ENCODE measurements at regions not wholly inside any gene's neighbourhood (a gene's known extent, or its start where the extent isn't known, plus 50 kb on each side); places are given as distances from the start of the nearest gene placed in this dataset.
"Not testable (repeated sequence)": the region's sequence is repeated elsewhere in the genome, so short reads cannot be mapped to it uniquely, and the experiment has no call there.

DNA sequence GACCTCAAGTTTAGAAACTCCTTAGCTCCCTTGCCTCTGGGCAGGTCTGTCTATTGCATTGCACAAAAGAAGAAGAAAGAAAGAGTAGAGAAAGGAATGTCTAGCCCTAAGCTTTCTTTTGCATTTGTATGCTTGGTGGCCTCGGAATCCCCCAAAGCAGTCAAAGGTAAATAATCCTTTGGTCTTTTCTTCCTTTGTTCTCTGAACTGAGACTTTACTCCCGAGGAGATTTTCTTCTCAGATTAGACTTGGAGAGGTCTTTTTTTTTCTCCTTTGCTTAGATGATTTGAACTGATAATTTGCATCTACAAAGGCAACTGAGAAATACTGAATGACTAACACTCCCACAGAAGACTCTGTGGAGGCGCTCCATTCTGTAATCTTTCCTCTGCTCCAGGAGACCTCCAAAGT, 93.2 kb downstream of the AKR1D1 start:
- DNase-seq: no peak

DNA sequence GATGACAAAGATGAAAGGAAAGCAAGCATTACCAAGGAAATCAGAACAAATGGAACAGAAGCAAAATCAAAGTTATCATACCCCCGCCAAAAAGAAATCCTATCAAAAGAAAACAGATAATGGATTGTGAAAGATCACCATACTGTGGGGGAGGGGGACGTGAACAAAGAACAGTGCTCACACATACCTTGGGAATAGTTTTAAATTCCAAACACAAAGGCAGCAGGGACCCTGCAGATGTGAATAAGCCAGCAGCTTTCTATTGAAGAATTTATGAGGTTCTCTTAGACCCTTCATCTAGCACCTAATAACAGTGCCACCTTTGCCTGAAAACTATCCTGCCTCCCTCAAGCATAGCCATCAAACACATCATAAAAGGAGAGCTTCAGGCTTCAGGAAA, 94.0 kb downstream of the AKR1D1 start:
- DNase-seq: no peak

DNA sequence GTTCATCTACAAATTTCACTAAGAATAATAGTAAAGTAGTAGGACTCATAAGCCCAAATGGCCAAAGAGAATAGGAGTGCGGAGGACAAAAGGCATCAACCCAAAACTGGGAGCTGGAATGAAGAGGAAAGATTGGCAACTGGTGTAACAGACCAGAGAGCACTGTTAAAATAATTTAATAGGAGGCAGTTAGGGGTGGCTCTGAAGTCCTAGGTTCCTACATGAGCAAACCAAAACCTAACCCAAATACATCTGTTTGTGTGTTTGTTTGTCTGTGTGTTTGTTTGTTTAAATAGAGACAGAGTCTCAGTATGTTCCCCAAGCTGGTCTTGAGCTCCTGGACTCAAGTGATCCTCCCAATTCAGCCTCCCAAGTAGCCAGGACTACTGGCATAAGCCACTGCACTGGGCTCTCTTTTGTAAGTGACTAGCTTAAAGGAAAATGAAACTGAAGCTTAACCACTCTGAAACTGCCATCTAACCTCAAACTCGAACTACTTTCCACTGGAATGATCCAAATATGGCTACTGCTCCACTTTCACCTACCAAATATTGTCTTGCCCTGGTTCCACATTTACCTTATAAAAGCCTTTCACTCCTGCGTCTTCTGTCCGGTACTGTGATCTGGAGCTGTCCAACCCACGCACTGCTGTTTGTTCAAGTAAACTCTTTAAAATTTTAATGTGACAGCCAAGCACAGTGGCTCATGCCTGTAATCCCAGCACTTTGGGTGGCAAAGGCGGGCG, 94.9 kb downstream of the AKR1D1 start:
- no peak for DNase-seq

DNA sequence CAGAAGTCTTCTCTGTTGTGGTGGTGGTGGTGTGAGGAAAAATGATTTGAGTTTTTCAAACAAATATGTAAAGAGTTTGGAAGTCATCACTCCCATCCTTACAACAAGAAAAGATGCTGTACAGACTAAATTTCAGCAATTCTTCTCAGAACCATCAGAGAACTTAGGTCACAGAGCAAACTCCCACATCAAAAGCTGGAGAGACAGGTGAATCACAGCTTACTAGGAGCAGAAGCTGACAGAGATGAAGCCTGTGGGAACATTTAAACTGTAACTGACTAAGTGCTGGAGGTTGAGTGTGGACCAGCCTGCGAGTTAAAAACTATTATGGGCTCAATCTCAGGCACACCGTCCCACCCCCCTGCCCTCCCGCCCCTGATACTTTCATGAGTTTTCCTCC, 97.3 kb downstream of the AKR1D1 start:
- DNase-seq: no peak

DNA sequence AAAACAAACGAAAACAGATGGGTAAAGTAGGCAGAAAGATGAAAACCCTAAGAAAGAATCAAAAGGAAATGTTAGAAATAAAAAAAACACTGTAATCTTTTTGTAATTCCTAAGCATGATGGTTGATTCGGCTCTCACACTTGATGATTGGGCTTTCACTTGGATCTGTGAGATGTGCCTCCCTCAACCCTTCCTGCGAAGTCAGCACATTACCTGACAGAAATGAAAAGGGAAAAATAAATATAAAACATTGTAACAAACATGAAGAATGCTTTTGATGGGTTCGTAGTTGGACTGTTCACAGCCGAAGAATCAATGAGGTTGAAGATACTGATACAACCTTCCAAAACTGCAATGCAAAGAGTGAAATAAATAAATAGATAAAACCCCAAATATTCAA, 99.8 kb downstream of the AKR1D1 start:
- DNase-seq: no peak

DNA sequence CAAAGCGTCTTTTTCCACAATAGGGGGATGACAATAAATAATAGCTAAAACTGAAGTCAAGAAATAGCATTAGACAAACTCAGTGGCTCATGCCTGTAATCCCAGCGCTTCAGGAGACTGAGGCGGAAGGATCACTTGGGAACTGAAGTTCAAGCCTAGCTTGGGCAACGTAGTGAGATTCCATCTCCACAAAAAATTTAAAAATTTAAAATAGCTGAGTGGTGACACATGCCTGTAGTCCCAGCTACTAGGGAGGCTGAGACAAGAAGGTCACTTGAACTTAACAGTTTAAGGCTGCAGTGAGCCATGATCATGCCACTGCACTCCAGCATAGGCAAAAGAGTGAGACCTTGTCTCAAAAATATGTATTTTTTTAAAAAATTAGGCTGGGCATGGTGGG, 107.9 kb downstream of the AKR1D1 start:
- no peak for DNase-seq

DNA sequence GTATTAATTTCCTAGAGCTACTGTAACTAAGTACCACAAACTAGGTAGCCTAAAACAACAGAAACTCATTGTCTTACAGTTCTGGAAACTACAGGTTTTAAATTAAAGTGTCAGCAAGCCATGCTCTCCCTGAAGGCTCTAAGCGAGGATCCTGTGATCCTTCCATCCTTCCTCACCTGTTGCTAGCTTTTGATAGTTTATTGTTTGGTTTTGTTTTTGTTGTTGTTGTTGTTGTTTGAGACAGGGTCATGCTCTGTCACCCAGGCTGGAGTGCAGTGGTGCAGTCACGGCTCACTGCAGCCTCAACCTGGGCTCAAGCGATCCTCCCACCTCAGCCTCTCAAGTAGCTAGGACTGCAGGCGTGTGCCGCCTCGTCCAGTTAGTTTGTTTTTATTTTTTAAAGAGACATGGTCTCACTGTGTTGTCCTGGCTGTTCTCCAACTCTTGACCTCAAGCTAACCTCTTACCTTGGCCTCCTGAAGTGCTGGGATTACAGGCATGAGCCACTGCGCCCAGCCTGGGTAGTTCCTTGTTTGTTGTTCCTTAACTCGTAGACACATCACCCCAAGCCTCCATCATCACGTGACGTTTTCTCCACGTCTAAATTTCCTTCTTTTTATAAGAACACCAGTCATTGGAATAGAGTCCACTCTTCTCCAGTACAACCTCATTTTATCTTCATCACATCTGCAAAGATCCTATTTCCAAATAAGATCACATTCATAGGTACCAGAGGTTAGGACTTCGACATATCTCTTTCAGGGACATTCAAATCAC, 109.1 kb downstream of the AKR1D1 start:
- no peak for DNase-seq

DNA sequence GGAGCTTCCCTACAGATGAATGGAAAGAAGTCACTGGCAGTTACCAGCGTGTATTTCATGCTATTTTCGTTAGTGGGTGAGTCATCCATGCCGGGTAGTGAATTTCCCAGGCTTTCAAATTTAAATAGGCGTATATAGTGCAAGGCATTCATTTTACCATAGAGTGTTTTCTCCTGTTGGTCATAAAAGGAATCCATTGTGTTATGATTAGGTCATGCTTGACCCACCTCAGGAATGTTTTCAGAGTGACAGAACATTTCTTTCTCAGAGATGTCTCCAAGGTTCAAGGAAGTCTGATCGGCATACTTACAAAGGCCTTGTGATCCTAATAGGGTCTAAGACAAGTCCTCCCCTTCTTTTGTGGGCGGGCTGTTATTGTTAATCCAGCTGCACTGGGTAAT, 110.7 kb downstream of the AKR1D1 start:
- DNase-seq: no peak

DNA sequence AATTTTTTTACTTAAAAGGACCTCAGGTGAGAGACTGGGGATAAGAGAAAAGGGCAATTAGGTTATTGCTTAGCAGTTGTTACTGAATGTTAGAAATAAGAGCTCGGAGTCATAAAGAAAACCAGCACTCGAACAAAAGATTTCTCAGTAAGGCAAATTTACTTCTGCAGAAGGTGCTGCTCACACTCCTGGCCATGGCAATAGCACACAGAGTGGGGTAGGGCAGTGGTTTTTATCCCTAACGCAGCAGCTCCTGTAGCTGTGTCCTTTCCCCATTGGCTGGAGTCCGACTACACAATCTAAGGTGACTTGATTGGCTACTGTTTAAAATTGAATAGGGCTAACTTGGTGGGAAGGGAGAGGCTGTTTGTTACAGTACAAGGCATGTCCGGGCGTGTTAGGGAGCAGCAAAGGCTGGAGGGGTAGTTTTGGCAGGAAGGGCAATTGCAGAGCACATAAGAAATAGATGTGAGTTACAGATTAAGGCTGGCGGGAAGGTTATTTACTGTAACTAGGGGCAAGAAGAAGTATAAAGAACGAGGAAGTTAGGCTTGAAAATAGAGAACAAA, 112.1 kb downstream of the AKR1D1 start:
- no peak for DNase-seq

DNA sequence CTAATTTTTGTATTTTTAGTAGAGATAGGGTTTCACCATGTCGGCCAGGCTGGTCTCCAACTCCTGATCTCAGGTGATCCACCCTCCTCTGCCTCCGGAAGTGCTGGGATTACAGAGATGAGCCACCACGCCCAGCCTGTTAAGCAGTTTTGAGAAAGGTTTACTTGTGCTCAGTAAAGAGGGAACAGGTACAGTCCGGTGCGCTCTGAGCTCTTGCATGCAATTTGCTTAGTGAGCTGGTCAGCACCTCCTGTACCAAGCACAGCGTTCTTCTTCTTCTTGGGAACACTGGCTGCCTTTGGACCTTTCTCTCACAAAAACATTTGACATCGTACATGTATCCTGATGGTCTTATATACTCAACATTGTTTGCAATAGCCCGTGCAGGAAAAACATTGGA, 118.3 kb downstream of the AKR1D1 start:
- DNase-seq: no peak

DNA sequence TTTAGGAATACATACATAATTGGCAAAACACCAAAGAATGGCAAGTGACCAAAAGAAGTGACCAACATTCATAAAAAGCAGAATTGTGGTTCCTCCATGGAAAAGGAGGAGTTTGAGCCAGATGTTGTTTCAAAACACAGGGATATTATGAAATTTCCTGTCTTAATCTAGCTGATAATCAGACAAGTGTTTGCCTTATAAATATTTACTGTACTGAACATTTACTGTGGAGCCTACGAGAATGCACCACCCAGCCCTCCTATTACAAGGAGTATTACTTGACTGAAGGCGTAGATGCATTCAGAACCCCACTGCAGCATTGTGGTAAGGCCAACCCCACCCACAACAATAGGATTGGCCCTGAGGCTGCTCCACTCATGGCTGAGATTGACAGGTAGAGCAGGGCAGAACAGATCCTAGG, 118.9 kb downstream of the AKR1D1 start:
- DNase-seq: no peak

DNA sequence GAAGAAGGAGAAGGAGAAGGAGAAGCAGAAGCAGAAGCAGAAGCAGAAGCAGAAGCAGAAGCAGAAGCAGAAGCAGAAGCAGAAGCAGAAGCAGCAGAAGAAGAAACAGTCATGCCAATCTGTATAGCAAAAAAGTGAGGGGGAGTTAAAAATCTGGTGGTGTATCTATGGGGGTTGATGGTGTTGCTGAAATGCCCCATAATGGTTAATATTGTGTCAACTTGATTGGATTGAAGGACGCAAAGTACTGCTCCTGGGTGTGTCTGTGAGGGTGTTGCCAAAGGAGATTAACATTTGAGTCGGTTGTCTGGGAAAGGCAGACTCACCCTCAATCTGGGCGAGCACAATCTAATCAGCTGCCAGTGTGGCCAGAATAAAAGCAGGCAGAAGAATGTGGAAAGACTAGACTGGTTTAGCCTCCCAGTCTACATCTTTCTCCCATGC, 120.3 kb downstream of the AKR1D1 start:
- not testable (repeated sequence) for DNase-seq

DNA sequence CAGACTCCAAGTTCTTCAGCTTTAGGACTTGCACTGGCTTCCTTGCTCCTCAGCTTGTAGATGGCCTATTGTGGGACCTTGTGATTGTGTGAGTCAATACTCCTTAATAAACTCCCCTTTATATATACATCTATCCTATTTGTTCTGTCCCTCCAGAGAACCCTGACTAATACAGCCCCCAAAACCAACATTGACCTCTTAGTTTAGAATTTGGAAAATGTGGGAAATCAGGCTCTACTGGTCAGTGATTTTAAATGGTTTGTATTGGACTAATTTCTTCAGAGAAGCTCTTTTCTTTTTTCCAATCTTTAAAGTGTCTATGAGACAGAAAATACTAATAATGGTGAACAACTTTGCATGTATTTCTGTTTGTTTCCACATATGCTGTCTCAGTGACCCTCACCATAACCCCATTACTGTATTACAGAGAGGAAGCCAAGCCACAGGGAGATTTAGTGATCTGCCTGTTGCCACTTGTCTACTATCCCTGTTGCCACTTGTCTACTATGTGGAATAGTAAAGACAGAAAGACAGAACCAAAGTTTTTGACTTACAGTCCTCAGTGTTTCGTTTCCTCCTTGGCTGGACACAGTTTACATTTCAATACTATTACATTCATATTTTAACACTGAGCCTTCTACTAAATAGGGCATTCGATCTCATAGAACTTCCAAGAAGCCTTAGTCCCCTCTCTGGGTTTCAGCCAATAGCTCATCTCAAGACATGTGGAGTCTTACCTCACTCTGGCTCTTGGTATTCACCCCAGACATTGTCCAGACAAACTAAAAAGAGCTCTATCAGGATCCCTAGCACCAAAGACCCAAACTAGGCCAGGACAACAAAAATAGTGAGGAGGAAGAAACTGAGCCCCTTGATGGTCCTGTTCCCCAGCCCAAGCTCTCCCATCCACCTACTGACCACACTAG, 121.0 kb downstream of the AKR1D1 start:
- no peak for DNase-seq

DNA sequence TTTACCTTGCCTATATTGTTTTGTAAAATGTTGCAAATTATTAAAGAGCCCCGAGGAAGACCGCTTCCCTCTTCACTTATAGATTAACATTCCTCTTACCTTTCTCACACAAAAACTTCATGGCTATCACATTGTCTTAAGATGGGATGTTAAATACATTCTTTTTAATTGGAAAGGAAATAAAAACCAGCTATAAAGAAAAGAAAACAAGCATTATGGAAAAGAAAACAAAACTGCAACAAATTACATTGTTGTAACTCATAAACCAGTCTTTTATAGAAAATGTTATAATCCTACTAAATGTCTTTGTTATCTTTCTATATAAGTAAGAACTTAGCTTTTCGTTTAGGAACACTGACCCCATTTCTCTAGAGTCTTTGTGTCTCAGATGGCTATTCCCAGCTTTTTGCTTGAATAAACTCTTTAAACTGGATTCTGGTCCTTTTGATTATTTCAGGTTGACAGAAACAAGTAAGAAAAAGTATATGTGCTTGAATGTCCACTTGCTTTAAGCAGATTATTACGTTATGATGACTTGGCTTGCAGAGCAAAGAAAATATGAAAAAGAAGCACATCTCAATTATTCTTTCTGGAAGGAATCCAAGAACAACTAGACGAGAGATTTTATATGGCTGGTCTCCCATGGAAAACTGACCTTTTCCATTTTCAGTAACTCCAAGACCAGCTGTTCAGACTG, 128.2 kb downstream of the AKR1D1 start:
- no peak for DNase-seq

DNA sequence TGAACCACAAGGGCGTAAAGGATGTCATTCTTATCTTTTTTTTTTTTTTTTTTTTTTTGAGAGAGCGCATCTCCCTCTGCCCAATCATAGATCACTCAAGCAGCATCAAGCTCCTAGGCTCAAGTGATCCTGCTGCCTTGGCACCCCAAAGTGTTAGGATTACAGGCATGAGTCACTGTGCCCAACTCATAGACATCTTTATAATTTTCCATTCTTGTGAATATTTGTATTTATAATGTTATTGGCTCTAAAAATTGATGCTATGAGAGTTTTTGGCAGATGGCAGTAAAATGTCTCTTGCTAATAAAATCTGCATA, 128.7 kb downstream of the AKR1D1 start:
- no peak for DNase-seq

DNA sequence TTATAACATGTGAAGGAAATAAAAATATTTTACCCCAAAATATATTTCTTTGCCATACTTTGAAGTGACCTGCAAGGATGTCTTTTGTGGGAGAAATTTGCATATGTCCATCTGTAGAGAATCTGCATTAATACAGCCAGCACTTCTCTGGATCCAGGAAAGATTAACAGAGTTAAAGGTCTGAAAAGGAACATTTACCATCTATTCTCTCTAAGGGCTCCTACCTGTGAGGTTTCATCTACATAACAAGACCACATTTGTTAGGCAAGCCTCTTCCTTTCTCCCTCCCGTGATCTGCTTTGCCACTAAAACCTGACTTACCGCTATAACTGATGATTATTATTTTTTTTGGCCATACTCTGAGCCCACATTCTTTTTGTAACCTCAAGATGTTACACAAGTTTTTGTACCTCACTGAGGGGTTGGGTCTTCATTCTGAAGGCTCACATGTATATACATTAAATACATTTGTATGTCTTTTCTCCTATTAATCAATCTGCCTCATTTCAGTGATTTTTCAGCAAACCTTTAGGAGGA, 129.4 kb downstream of the AKR1D1 start:
- DNase-seq: no peak

DNA sequence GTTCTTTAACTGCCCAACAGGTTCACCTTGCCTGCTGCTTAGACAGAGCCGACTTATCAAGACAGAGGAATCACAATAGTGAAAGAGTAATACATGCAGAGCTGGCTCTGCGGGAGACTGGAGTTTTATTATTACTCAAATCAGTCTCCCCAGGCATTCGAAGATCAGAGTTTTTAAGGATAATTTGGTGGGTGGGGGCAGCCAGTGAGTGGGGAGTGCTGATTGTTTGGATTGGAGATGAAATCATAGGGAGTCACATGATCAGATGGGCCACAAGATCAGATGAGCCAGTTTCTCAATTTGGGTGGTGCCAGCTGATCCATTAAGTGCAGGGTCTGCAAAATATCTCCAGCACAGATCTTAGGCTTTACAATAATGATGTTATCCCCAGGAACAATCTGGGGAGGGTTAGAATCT, 131.3 kb downstream of the AKR1D1 start:
- no peak for DNase-seq

DNA sequence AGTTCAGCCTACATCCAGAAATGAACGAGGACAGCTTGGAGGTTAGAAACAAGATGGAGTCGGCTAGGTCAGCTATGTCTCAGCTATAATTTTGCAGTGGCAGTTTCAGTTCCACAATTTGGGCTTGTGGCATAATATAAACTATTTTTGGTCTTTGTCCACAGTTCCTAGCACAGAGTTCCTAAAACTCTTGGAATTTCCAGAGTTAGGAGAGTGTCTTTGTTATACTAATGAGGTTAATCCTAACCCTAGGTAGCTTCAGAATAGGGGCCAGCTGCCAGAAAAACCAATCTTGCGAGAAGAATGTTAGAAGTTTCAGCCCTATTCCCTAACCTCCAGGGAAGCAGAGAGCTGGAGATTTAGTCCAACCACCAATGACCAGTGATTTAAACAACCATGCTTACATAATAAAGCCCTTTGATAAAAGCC, 131.9 kb downstream of the AKR1D1 start:
- DNase-seq: no peak

DNA sequence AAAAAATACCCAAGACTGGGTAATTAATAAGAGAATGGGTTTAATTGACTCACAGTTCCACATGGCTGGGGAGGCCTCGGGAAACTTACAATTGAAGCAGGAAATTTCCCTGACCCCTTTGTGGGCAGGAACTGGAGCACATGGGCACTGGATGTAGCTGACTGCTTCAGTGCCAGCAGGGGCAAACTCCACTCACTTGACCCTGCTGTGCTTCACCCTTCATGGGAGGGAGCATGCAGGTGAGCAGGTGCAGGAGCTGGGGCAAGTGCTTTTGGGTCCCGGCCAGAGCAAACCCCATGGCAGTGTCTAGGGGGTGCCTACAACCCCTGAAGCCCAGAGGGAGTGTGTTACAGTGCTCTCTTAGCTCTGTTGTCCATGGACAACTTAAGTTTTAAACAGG, 132.6 kb downstream of the AKR1D1 start:
- no peak for DNase-seq

DNA sequence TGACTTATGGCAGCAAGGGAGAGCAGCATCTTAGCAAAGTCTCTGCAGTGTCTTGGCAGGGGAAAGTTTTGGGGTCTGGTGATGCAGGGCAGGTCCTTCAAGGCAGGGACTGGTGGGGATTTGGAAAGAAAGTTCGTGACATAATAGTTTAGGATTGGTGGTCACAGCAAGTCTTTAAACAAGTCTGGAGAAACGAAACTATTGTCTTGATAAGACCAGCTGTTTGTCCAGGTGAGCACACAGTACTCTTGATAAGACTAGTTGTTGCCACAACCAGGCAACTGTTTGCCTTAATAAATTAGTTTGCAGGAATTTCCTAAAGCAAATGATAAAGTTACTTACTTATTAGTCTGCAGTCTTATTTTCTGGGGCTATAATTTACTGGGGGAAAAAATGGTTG, 136.1 kb downstream of the AKR1D1 start:
- DNase-seq: no peak

DNA sequence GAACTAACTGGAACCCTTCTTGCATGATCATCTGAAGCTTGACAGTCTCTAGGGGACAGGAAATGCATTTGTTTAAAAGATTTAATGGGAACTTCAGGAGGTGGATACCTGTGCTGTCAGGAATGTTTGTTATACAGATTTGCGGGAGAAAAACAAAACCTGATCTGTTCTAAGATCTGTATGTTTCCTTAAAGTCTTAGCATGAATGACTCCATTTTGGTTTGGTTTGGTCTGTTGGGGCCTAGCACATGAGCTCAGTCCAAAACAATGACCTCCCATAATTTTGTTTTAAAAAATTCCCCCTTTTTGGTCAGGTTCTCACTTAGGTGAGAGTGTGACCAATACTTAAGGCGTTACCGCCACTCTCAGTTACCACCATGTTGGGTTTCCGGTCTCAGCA, 138.7 kb downstream of the AKR1D1 start:
- no peak for DNase-seq

DNA sequence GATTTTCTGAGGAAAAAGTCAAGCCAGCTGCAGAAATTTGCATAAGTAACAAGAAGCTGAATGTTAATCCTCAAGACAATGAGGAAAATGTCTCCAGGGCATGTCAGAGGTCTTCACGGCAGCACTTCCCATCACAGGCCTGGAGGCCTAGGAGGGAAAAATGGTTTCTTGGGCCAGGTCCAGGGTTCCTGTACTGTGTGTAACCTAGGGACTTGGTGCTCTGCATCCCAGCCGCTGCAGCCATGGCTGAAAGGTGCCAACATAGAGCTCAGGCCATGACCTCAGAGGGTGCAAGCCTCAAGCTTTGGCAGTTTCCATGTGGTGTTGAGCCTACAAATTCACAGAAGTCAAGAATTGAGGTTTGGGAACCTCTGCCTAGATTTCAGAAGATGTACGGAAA, 144.1 kb downstream of the AKR1D1 start:
- not testable (repeated sequence) for DNase-seq

Data from NCI-H510A treated with DMSO at 0.1 percent for 48 hours (cell line).